CD14-positive monocyte (primary cell): ENCODE measurements at regions not wholly inside any gene's neighbourhood (a gene's known extent, or its start where the extent isn't known, plus 50 kb on each side); places are given as distances from the start of the nearest gene placed in this dataset.
A peak's percentile ranks its signal among the peaks of the same experiment; 100 is the strongest.

Source experiments
- DNase-seq, 3 donors: peaks; one replicate each; pipeline ENCODE4 v3.0.0-alpha.2; 2011 to 2022
- H2AFZ ChIP-seq: 2 replicates; pipeline ENCODE4 v1.6.0; 2012; ENCODE audit warnings: mild to moderate bottlenecking, low read depth, low read length, inconsistent platforms; ENCODE audit not compliant: insufficient read depth, poor library complexity, severe bottlenecking
- H3K27ac ChIP-seq, 2 donors: 1 replicate in 1 of 2; 2 replicates in 1 of 2; pipeline ENCODE4 v1.5.1; 2012 to 2013; ENCODE audit warnings: low read length in 2 of 2, control low read depth in 1 of 2, inconsistent platforms in 1 of 2, low read depth in 1 of 2, mild to moderate bottlenecking in 1 of 2
- H3K27me3 ChIP-seq, 2 donors: one replicate each; pipeline versions ENCODE4 v1.6.0 to v1.6.1; 2011 to 2013; ENCODE audit warnings: low read length in 2 of 2; ENCODE audit not compliant: control insufficient read depth in 2 of 2, insufficient read depth in 2 of 2
- H3K36me3 ChIP-seq, 2 donors: replicated peaks in 1 of 2; 1 replicate in 1 of 2; 2 replicates in 1 of 2; pipeline versions ENCODE4 v1.5.1 to v1.6.1; 2012 to 2013; ENCODE audit warnings: low read length in 2 of 2, control low read depth in 1 of 2, inconsistent platforms in 1 of 2, mild to moderate bottlenecking in 1 of 2; ENCODE audit not compliant: insufficient read depth in 2 of 2, control insufficient read depth in 1 of 2
- H3K4me1 ChIP-seq, 2 donors: 1 replicate in 1 of 2; 2 replicates in 1 of 2; pipeline versions ENCODE4 v1.5.1 to v1.6.1; 2012 to 2013; ENCODE audit warnings: low read length in 2 of 2, control low read depth in 1 of 2, inconsistent platforms in 1 of 2, mild to moderate bottlenecking in 1 of 2, moderate library complexity in 1 of 2; ENCODE audit not compliant: insufficient read depth in 2 of 2, control insufficient read depth in 1 of 2
- H3K4me2 ChIP-seq: replicated peaks from 2 replicates; pipeline ENCODE3; 2012; ENCODE audit warnings: low read length, moderate library complexity, mild to moderate bottlenecking; ENCODE audit not compliant: poor library complexity, severe bottlenecking; ENCODE audit errors: extremely low read depth
- H3K4me3 ChIP-seq, 3 experiments: fragments of 200-600 bp in 1 of 3; sonication (generic) in 1 of 3; replicated peaks in 1 of 3; 1 replicate in 2 of 3; 2 replicates in 1 of 3; pipeline ENCODE4 v1.5.1; 2011 to 2013; ENCODE audit warnings: low read length in 3 of 3, mild to moderate bottlenecking in 3 of 3, control low read depth in 2 of 3, low read depth in 2 of 3, inconsistent platforms in 1 of 3, moderate library complexity in 1 of 3
- H3K79me2 ChIP-seq: 2 replicates; pipeline ENCODE4 v1.6.0; 2012; ENCODE audit warnings: mild to moderate bottlenecking, control low read depth, inconsistent platforms, low read length, moderate library complexity; ENCODE audit not compliant: insufficient read depth
- H3K9ac ChIP-seq: 2 replicates; pipeline ENCODE4 v1.6.0; 2017; ENCODE audit warnings: low read length, mild to moderate bottlenecking; ENCODE audit not compliant: insufficient read depth, poor library complexity, severe bottlenecking
- H3K9me3 ChIP-seq, 2 donors: replicated peaks in 1 of 2; 1 replicate in 1 of 2; 2 replicates in 1 of 2; pipeline versions ENCODE4 v1.5.1 to v1.6.1; 2012 to 2013; ENCODE audit warnings: low read length in 2 of 2, control low read depth in 1 of 2; ENCODE audit not compliant: control insufficient read depth in 1 of 2, insufficient read depth in 1 of 2
- H4K20me1 ChIP-seq: 2 replicates; pipeline ENCODE4 v1.6.0; 2012; ENCODE audit warnings: mild to moderate bottlenecking, low read length, control low read depth, moderate library complexity; ENCODE audit not compliant: insufficient read depth
- H3K27ac Mint-ChIP-seq, 7 donors: one replicate each; pipeline ENCODE4 v1.8.0; 2020; ENCODE audit warnings: mild to moderate bottlenecking in 7 of 7, mixed read lengths in 7 of 7, moderate library complexity in 6 of 7, inconsistent platforms in 2 of 7
- H3K27me3 Mint-ChIP-seq, 3 donors: one replicate each; pipeline ENCODE4 v1.8.0; 2021 to 2022; ENCODE audit warnings: low read depth in 3 of 3, mild to moderate bottlenecking in 3 of 3, mixed read lengths in 3 of 3, moderate library complexity in 3 of 3, inconsistent platforms in 1 of 3
- H3K36me3 Mint-ChIP-seq, 2 donors: one replicate each; pipeline ENCODE4 v1.8.0; 2020; ENCODE audit warnings: mixed read lengths in 2 of 2, inconsistent platforms in 1 of 2, mild to moderate bottlenecking in 1 of 2
- H3K4me1 Mint-ChIP-seq: one replicate; pipeline ENCODE4 v1.8.0; 2020; ENCODE audit warnings: mild to moderate bottlenecking, mixed read lengths
- H3K4me3 Mint-ChIP-seq, 2 donors: one replicate each; pipeline ENCODE4 v1.8.0; 2020; ENCODE audit warnings: mild to moderate bottlenecking in 2 of 2, mixed read lengths in 2 of 2, moderate library complexity in 1 of 2
- H3K9me3 Mint-ChIP-seq, 7 donors: one replicate each; pipeline ENCODE4 v1.8.0; 2020 to 2022; ENCODE audit warnings: mixed read lengths in 7 of 7, mild to moderate bottlenecking in 6 of 7, moderate library complexity in 6 of 7, inconsistent platforms in 2 of 7
- CTCF ChIP-seq: fragments of 200-600 bp; IDR thresholded peaks from one replicate; pipeline ENCODE4 v1.8.0; 2022; ENCODE audit warnings: antibody characterized with exemption, mild to moderate bottlenecking
- WGBS: methylation state at CpG from one replicate; pipeline ENCODE4 v1.1.5; 2013; ENCODE audit warnings: missing lambda C conversion rate; ENCODE audit not compliant: insufficient coverage; 5-methylcytosine and 5-hydroxymethylcytosine counted together
- intact Hi-C, 2 donors: fragments of 100-400 bp; cut with micrococcal nuclease; formaldehyde crosslinking; loops; one replicate each; pipeline versions ENCODE4 v1.15.0 to v1.15.1; 2023

DNA sequence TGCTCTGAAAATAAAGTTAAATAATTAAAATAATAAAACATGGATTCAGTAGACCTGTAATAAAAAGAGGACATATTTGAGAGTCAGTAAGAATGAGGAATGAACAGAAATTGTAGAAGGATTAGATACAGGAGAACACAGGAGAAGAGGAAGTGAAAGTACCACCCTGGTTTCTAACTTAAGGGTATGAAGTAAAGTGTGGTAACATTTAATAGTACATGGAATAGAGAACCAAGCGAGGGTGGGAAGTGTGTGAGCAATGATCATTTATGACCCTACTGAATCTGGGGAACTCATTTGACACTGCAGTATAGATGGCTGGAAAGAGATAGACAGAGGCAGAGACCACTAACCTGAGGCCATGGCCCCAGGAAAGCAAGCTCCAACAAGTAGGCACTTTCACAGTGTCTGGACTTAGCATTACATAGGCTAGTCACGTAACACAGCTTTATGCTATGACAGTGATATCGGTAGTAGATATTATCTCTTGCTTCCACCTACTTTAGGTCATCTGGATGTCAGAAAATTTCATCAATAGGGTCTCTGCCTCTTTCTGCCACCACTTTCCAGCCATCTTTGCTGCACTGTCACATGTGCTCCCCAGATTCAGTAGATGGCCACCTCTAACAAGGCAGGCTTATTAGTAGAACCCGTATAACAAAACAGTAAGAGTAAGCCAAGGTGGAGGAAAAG is 633.9 kb upstream of the MIR17HG start:
- intact Hi-C loops: no loop called here
- Mint-ChIP-seq H3K4me1 (peaks cover 4% of the 10 kb centered on the region), H3K36me3 (no peaks in the 10 kb centered on the region), H3K9me3 (peaks cover 0 to 4% (median 0%) of the 10 kb centered on the region in 7 donors), H3K4me3 (no peak overlapping the region), H3K27ac (peak overlapping the region in 1 of 7 donors; percentile 62), H3K27me3 (no peaks in the 10 kb centered on the region)
- H3K9ac ChIP-seq: no peak overlapping the region
- no peak overlapping the region for H3K27ac ChIP-seq
- no peak overlapping the region for H3K4me3 ChIP-seq
- no peaks in the 10 kb centered on the region for H3K79me2 ChIP-seq
- H2AFZ ChIP-seq: no peak overlapping the region
- 0% methylated on average over 1 of the region's 4 CpGs for WGBS
- H3K4me2 ChIP-seq: no peak overlapping the region
- H3K27me3 ChIP-seq: no peaks in the 10 kb centered on the region
- no peaks in the 10 kb centered on the region for H4K20me1 ChIP-seq
- no peaks in the 10 kb centered on the region for H3K36me3 ChIP-seq
- DNase-seq: peak; percentile 27 to 54 (median 40)
- no peak for TF ChIP-seq CTCF
- H3K4me1 ChIP-seq: peaks cover 0 to 4% of the 10 kb centered on the region in 2 donors
- no peaks in the 10 kb centered on the region for H3K9me3 ChIP-seq

DNA sequence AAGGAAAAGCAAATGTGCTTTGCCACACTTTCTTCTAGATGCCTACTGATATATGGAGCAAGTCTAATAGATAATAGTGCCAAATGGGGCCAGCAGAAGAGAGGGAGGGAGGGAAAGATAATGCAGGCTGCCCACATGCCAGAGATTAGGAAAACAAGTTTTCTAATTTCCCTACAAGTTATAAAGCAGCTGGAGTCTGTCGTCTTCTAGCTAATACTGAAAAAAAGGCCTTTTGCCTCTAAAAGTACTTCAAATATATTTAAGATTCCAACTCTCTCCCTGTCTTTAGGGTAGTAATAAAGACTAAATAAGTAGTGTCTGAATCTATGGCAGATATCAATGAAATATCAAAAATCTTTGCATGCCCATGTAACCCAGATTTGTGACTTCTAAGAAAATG is 632.0 kb upstream of the MIR17HG start:
- no peaks in the 10 kb centered on the region for H3K79me2 ChIP-seq
- no peak overlapping the region for H3K4me2 ChIP-seq
- Mint-ChIP-seq H3K4me3 (no peak overlapping the region), H3K27me3 (no peaks in the 10 kb centered on the region), H3K9me3 (peaks cover 0 to 2% (median 0%) of the 10 kb centered on the region in 7 donors), H3K27ac (no peak overlapping the region), H3K36me3 (no peaks in the 10 kb centered on the region), H3K4me1 (peaks cover 4% of the 10 kb centered on the region)
- no peak overlapping the region for H2AFZ ChIP-seq
- no peaks in the 10 kb centered on the region for H3K36me3 ChIP-seq
- no peak overlapping the region for H3K27ac ChIP-seq
- no peak overlapping the region for H3K4me3 ChIP-seq
- H3K9me3 ChIP-seq: no peaks in the 10 kb centered on the region
- no CpG with 5 or more reads among the region's 1 CpG for WGBS
- no peaks in the 10 kb centered on the region for H3K27me3 ChIP-seq
- no peak for DNase-seq
- intact Hi-C loops: no loop called here
- peaks cover 0 to 4% of the 10 kb centered on the region in 2 donors for H3K4me1 ChIP-seq
- TF ChIP-seq CTCF: no peak
- H4K20me1 ChIP-seq: no peaks in the 10 kb centered on the region
- H3K9ac ChIP-seq: no peak overlapping the region
